ENCODE measurements at regions not wholly inside any gene's neighbourhood (a gene's known extent, or its start where the extent isn't known, plus 50 kb on each side); places are given as distances from the start of the nearest gene placed in this dataset.

- no peak for TF ChIP-seq CTCF (conservative IDR thresholded peaks at IDR 0.05 in 1 of 2, IDR thresholded peaks at IDR 0.05 in 1 of 2; ENCODE audit: low read depth in 1 of 2, low read length in 2 of 2)
- TF ChIP-seq EZH2 (IDR thresholded peaks at IDR 0.05; ENCODE audit: low read length, missing control alignments): no peak
Observed at GRCh38 chr5:21663082-21663481, 1190.1 kb downstream of the CDH12 start.

Measured in fibroblast of lung (primary cell).